Activated T-cell treated with anti-CD3 and anti-CD28 coated beads, Interleukin-2, amount 50 U/mL, for 48 hours (primary cell): ENCODE measurements at regions not wholly inside any gene's neighbourhood (a gene's known extent, or its start where the extent isn't known, plus 50 kb on each side); places are given as distances from the start of the nearest gene placed in this dataset.

ENCODE experiments used
- DNase-seq, 2 experiments: peaks; one replicate each; pipeline ENCODE4 v3.0.0-alpha.2; 2020

GRCh38 chr5:174159327-174160114 lies 114.0 kb downstream of the NSG2 start:
- no peak for DNase-seq

GRCh38 chr5:174165406-174165805 lies 119.9 kb downstream of the NSG2 start:
- DNase-seq = no peak

- DNase-seq = no peak
Measured at GRCh38 chr5:174166231-174167079, 120.9 kb downstream of the NSG2 start.

GRCh38 chr5:174167080-174167910 lies 121.8 kb downstream of the NSG2 start:
- DNase-seq = no peak

- no peak for DNase-seq
Measured at GRCh38 chr5:174172152-174172551, 126.6 kb downstream of the NSG2 start.

- no peak for DNase-seq
Measured at GRCh38 chr5:174172566-174172965, 127.1 kb downstream of the NSG2 start.

GRCh38 chr5:174173766-174174165 lies 128.3 kb downstream of the NSG2 start:
- DNase-seq = no peak

GRCh38 chr5:174175716-174176268 lies 130.3 kb downstream of the NSG2 start:
- no peak for DNase-seq

- DNase-seq = no peak
Measured at GRCh38 chr5:174176511-174176910, 131.0 kb downstream of the NSG2 start.

- no peak for DNase-seq
Measured at GRCh38 chr5:174177531-174177930, 132.0 kb downstream of the NSG2 start.

- no peak for DNase-seq
Measured at GRCh38 chr5:174177976-174178605, 132.6 kb downstream of the NSG2 start.

- no peak for DNase-seq
Measured at GRCh38 chr5:174180639-174181038, 135.1 kb downstream of the NSG2 start.

- no peak for DNase-seq
Measured at GRCh38 chr5:174182111-174182510, 136.6 kb downstream of the NSG2 start.

GRCh38 chr5:174183701-174184100 lies 138.2 kb downstream of the NSG2 start:
- no peak for DNase-seq

- no peak for DNase-seq
Measured at GRCh38 chr5:174185506-174185905, 140.0 kb downstream of the NSG2 start.

GRCh38 chr5:174186096-174186695 lies 140.7 kb downstream of the NSG2 start:
- no peak for DNase-seq

- no peak for DNase-seq
Measured at GRCh38 chr5:174187001-174187400, 141.5 kb downstream of the NSG2 start.

- no peak for DNase-seq
Measured at GRCh38 chr5:174187481-174187880, 142.0 kb downstream of the NSG2 start.

- no peak for DNase-seq
Measured at GRCh38 chr5:174188295-174188694, 142.8 kb downstream of the NSG2 start.

GRCh38 chr5:174189654-174190541 lies 144.4 kb downstream of the NSG2 start:
- DNase-seq = no peak

- no peak for DNase-seq
Measured at GRCh38 chr5:174191076-174191475, 145.6 kb downstream of the NSG2 start.
